Esophagus squamous epithelium (tissue), 4 donors: ENCODE measurements at regions not wholly inside any gene's neighbourhood (a gene's known extent, or its start where the extent isn't known, plus 50 kb on each side); places are given as distances from the start of the nearest gene placed in this dataset.

Experiments
- POLR2A ChIP-seq, 4 donors: fragments of 450-650 bp; IDR thresholded peaks; one replicate each; pipeline ENCODE4 v1.6.1; 2017; ENCODE audit warnings: antibody characterized with exemption in 4 of 4, mild to moderate bottlenecking in 4 of 4, moderate library complexity in 3 of 4
- TF ChIP-seq, protein P1 (sequence below), 6 experiments: fragments of 450-650 bp in 4 of 6; fragments of 200-600 bp in 2 of 6; sonication (generic) in 2 of 6; IDR thresholded peaks; one replicate each; pipeline ENCODE4 v1.5.1; 2016 to 2019; ENCODE audit warnings: antibody characterized with exemption in 6 of 6, mild to moderate bottlenecking in 4 of 6, moderate library complexity in 4 of 6

DNA sequence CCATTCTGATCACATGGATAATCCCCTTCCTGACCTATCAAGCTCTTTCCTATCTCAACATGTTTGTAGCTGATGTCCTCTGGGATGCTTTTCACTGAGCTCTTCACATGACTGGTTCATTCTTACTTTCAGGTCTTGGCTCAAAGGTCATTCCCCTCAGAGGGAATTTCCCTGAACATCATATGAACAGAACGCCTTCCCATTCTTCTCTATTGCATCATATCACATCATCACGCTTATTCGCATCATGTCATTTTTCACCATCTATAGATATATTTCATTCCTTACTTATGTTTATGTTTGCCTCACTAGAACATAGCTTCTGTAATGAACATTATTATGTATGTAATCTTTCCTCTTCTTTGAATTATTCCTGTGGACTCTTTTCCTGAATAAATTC, 178.9 kb upstream of the APCDD1 start:
- TF ChIP-seq, protein P1, sequence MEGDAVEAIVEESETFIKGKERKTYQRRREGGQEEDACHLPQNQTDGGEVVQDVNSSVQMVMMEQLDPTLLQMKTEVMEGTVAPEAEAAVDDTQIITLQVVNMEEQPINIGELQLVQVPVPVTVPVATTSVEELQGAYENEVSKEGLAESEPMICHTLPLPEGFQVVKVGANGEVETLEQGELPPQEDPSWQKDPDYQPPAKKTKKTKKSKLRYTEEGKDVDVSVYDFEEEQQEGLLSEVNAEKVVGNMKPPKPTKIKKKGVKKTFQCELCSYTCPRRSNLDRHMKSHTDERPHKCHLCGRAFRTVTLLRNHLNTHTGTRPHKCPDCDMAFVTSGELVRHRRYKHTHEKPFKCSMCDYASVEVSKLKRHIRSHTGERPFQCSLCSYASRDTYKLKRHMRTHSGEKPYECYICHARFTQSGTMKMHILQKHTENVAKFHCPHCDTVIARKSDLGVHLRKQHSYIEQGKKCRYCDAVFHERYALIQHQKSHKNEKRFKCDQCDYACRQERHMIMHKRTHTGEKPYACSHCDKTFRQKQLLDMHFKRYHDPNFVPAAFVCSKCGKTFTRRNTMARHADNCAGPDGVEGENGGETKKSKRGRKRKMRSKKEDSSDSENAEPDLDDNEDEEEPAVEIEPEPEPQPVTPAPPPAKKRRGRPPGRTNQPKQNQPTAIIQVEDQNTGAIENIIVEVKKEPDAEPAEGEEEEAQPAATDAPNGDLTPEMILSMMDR (IDR thresholded peaks at IDR 0.05), result no peak
- TF ChIP-seq POLR2A (IDR thresholded peaks at IDR 0.05), result no peak
